ENCODE measurements at regions not wholly inside any gene's neighbourhood (a gene's known extent, or its start where the extent isn't known, plus 50 kb on each side); places are given as distances from the start of the nearest gene placed in this dataset.

DNA sequence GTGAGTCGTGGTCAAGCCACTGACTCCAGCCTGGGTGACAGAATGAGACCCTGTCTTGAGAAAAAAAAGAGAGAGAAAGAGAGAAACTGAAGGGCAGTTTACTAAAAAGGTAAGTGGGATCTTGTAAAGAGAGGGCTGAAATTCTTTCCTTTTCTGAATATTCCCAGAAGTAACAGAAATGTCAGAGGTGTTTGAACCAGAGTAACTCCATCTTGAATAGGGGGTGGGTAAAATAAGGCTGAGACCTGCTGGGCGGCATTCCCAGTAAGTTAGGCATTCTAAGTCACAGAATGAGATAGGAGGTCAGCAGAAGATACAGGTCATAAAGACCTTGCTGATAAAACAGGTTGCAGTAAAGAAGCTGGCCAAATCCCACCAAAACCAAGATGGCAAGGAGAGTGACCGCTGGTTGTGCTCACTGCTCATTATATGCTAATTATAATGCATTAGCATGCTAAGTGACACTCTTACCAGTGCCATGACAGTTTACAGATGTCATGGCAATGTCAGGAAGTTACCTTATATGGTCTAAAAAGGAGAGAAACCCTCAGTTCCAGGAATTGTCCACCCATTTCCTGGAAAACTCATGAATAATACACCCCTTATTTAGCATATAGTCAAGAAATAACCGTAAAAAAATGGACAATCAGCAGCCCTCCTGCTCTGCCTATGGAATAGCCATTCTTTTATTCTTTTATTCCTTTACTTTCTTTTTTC is 1334.3 kb upstream of the ZEB2 start (continued):
- TF ChIP-seq, protein P1, sequence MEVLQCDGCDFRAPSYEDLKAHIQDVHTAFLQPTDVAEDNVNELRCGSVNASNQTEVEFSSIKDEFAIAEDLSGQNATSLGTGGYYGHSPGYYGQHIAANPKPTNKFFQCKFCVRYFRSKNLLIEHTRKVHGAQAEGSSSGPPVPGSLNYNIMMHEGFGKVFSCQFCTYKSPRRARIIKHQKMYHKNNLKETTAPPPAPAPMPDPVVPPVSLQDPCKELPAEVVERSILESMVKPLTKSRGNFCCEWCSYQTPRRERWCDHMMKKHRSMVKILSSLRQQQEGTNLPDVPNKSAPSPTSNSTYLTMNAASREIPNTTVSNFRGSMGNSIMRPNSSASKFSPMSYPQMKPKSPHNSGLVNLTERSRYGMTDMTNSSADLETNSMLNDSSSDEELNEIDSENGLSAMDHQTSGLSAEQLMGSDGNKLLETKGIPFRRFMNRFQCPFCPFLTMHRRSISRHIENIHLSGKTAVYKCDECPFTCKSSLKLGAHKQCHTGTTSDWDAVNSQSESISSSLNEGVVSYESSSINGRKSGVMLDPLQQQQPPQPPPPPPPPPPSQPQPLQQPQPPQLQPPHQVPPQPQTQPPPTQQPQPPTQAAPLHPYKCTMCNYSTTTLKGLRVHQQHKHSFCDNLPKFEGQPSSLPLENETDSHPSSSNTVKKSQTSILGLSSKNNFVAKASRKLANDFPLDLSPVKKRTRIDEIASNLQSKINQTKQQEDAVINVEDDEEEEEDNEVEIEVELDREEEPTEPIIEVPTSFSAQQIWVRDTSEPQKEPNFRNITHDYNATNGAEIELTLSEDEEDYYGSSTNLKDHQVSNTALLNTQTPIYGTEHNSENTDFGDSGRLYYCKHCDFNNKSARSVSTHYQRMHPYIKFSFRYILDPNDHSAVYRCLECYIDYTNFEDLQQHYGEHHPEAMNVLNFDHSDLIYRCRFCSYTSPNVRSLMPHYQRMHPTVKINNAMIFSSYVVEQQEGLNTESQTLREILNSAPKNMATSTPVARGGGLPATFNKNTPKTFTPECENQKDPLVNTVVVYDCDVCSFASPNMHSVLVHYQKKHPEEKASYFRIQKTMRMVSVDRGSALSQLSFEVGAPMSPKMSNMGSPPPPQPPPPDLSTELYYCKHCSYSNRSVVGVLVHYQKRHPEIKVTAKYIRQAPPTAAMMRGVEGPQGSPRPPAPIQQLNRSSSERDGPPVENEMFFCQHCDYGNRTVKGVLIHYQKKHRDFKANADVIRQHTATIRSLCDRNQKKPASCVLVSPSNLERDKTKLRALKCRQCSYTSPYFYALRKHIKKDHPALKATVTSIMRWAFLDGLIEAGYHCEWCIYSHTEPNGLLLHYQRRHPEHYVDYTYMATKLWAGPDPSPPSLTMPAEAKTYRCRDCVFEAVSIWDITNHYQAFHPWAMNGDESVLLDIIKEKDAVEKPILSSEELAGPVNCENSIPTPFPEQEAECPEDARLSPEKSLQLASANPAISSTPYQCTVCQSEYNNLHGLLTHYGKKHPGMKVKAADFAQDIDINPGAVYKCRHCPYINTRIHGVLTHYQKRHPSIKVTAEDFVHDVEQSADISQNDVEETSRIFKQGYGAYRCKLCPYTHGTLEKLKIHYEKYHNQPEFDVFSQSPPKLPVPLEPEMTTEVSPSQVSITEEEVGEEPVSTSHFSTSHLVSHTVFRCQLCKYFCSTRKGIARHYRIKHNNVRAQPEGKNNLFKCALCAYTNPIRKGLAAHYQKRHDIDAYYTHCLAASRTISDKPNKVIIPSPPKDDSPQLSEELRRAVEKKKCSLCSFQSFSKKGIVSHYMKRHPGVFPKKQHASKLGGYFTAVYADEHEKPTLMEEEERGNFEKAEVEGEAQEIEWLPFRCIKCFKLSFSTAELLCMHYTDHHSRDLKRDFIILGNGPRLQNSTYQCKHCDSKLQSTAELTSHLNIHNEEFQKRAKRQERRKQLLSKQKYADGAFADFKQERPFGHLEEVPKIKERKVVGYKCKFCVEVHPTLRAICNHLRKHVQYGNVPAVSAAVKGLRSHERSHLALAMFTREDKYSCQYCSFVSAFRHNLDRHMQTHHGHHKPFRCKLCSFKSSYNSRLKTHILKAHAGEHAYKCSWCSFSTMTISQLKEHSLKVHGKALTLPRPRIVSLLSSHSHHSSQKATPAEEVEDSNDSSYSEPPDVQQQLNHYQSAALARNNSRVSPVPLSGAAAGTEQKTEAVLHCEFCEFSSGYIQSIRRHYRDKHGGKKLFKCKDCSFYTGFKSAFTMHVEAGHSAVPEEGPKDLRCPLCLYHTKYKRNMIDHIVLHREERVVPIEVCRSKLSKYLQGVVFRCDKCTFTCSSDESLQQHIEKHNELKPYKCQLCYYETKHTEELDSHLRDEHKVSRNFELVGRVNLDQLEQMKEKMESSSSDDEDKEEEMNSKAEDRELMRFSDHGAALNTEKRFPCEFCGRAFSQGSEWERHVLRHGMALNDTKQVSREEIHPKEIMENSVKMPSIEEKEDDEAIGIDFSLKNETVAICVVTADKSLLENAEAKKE (CRISPR knock-in tag; IDR thresholded peaks at IDR 0.05) = no peak
- TF ChIP-seq CREB1 (CRISPR knock-in tag; IDR thresholded peaks at IDR 0.05; ENCODE audit: low read depth) (no peak), NANOG (IDR thresholded peaks at IDR 0.05; ENCODE audit: borderline replicate concordance) (no peak), ZNF331 (CRISPR knock-in tag; IDR thresholded peaks at IDR 0.05; ENCODE audit: low read depth) (no peak), EZH2phosphoT487 (IDR thresholded peaks at IDR 0.05; ENCODE audit: unreplicated experiment) (no peak)
- TF ChIP-seq, protein P2, sequence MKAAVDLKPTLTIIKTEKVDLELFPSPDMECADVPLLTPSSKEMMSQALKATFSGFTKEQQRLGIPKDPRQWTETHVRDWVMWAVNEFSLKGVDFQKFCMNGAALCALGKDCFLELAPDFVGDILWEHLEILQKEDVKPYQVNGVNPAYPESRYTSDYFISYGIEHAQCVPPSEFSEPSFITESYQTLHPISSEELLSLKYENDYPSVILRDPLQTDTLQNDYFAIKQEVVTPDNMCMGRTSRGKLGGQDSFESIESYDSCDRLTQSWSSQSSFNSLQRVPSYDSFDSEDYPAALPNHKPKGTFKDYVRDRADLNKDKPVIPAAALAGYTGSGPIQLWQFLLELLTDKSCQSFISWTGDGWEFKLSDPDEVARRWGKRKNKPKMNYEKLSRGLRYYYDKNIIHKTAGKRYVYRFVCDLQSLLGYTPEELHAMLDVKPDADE (IDR thresholded peaks at IDR 0.05) = no peak
- TF ChIP-seq, protein P3, sequence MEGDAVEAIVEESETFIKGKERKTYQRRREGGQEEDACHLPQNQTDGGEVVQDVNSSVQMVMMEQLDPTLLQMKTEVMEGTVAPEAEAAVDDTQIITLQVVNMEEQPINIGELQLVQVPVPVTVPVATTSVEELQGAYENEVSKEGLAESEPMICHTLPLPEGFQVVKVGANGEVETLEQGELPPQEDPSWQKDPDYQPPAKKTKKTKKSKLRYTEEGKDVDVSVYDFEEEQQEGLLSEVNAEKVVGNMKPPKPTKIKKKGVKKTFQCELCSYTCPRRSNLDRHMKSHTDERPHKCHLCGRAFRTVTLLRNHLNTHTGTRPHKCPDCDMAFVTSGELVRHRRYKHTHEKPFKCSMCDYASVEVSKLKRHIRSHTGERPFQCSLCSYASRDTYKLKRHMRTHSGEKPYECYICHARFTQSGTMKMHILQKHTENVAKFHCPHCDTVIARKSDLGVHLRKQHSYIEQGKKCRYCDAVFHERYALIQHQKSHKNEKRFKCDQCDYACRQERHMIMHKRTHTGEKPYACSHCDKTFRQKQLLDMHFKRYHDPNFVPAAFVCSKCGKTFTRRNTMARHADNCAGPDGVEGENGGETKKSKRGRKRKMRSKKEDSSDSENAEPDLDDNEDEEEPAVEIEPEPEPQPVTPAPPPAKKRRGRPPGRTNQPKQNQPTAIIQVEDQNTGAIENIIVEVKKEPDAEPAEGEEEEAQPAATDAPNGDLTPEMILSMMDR (conservative IDR thresholded peaks at IDR 0.05; ENCODE audit: low read depth in 2 of 2) = no peak

All from GM23338 (cell line).